NCI-H1417 (cell line): ENCODE measurements at regions not wholly inside any gene's neighbourhood (a gene's known extent, or its start where the extent isn't known, plus 50 kb on each side); places are given as distances from the start of the nearest gene placed in this dataset.
A peak's percentile ranks its signal among the peaks of the same experiment; 100 is the strongest.
"Not testable (repeated sequence)": the region's sequence is repeated elsewhere in the genome, so short reads cannot be mapped to it uniquely, and the experiment has no call there.

Experiments used
- DNase-seq, 3 experiments: peaks; one replicate each; lab custom pipeline; 2025; lab: John Stamatoyannopoulos, UW

DNA sequence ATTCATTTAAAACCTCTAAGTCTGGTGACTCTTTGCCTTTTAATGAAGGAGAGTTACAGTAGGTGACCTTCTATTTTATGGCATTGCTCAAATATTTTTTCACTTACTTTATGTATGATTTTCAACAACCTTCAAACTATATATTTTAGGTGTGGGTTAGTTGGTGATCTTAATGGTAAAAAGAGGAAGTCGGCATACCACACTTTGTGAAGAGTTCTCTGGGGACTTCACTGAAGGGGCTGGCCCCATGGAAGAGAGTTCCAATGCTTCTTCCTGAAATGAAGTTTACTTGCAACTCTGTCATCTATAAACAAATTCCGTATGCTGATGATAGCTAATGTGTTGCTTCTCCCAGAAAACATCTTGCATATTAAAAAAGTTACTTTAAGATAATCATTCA is 647.0 kb upstream of the SGO1 start:
- no peak for DNase-seq

DNA sequence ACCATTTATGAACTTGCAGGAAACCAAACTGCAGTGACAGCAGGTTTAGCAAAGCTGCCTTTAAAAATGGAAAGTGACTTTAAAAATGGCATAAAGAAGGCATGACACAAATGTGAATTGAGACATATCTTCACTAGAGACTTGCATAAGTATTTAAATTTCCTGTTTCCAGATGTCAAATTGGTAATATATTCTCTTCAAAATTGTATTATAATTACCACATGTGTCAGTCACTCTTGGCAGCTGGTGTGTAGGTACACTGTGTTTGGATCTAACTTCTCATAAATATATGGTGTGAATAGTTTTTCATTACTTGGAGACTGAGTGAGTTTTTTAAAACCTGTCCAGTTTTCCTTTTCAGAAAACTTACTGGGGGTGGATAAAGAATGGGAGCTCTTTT is 636.2 kb upstream of the SGO1 start:
- no peak for DNase-seq

DNA sequence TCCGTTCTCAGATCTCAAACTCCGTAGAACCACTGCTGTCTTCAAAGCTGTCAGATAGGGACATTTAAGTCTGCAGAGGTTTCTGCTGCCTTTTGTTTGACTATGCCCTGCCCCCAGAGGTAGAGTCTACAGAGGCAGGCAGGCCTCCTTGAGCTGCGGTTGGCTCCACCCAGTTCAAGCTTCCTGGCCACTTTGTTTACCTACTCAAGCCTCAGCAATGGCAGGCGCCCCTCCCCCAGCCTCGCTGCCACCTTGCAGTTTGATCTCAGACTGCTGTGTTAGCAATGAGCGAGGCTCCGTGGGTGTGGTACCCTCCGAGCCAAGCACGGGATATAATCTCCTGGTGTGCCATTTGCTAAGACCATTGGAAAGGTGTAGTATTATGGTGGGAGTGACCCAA is 634.9 kb upstream of the SGO1 start:
- DNase-seq: not testable (repeated sequence)

DNA sequence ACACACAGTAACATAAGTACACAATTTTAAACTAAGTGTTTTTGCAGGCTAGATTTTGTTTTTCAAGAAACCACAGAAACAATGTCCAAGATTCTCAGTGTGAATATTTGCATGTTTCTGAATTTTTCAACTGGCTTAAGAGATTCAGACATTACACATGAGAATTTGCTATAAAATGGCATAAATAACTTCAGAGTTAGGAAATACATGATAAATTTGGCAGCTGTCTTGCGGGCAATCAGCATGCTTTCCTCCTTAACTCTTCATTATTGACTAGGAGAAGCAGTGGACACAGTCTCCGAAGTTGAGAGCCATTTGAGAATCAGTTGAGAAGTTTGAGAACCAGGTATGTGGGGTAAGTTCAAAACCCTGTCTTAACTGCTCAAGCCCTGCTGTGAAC is 625.6 kb upstream of the SGO1 start:
- no peak for DNase-seq

DNA sequence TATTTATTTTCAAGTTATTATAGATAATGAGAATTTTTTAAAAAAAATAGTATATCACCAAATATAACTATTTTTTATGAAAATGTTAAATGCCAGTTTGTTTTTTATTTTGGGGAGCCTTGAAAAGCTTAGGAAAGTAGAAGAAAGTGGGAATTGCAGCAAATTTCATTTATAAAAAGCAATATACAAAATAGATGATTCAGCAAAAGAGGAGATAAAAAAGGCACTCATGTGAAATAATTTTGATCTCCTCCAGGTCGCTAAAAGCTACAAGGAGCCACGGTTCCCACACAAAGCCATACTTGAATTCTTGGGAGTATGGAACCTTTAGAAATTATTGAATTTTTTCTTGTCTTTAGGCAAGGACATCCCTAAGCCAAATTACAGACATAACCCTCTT is 625.0 kb upstream of the SGO1 start:
- no peak for DNase-seq

DNA sequence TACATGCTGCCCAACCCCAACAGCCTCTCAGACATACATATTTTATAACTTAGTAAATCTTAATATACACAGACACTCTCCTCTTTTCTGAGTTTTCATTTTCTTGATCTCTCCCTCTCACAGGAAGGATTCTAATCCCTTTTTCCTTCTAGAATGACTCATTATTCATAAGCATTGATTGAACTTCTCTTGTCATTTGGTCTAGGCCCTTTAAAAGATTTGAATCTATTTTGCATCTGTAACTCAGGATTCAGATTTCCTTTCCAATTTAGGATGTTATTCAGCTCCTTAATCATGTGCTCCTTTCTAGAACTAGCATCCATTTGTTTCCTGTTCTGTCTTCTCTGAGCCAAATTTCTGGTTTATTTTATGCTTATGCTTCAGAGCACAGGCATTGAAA is 624.5 kb upstream of the SGO1 start:
- no peak for DNase-seq

DNA sequence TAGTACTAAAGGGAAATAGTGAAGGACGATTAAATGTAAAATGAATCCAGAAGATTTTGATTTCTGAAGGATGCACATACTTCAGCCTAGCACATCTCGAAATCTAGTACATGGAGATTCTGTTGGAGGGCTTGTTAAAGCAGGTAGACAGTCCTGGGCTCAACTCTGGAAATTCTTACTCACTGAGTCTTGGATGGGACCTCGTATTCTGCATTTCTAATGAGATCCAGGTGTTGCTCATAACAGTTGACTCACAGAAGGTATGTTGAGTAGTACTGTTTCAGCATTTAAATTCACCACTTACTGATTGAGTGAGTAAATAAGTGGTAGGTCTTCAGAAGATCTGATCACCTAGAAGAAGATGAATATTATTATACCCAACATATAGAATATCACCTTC is 623.4 kb upstream of the SGO1 start:
- DNase-seq: no peak

DNA sequence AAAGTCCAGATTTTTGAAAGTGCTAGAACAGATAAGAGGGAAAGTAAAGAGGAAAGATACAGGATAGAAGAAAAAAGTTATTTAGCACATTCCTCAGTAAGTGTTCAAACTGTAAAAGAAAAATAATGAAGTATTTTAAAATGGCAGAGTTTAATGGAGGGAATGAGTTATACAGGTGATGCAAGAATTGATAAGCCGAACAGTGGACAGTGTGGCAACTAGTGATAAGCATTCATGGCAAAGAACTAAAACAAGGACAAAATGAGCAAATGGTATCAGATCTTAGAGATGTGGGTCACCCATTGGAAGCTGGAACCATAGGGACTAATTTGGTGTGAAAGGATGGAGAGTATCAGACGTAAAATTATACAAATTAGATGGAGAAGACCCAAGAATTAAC is 622.9 kb upstream of the SGO1 start:
- DNase-seq: no peak

DNA sequence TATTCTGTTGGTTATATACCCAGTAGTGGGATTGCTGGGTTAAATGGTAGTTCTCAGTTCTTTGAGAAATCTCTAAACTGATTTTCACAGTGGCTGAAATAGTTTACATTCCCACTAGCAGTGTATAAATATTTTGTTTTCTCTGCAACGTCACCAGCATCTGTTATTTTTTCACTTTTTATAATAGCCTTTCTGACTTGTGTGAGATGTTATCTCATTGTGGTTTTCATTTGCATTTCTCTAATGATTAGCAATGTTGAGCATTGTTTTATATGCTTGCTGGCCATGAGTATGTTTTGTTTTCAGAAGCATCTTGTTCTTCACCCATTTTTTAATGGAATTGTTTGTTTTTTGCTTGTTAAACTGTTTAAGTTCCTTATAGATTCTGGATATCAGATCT is 612.7 kb upstream of the SGO1 start:
- no peak for DNase-seq

DNA sequence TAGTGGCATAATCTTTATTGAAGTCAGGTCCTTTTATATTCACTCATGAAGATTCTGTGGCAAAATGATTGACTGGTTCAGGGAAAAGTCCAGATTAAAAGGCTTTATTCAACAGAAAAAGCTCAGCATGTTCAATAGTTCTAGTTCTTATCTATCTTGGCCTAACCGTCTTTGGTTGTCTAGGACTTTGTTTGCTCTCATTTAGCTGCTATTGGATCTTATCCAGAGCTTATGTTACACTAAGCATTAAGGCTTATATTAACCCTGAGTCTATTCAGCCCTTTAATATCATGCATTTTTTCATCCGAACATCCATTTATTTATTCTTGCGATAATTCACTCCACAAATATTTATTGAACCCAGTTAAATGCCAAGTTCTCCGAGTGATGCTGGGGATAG is 601.0 kb upstream of the SGO1 start:
- no peak for DNase-seq

DNA sequence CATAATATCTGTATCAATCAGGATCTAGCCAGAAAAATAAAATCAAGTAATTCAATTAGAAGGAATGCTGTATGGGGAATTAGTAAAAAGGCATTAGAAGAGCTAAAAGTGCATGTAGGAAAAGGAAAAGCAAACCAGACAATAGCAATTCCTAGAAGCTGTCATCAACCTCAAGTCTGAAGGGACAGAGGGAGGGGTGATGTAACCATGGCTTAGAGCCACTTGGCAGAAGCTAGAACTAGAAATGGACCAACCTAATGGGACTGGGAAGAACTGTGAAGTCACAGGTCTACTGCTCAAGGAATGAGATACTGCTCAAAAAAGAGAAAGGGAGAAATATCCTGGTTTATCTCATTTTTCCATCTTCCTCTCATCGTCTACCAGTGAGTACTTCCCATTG is 590.7 kb upstream of the SGO1 start:
- no peak for DNase-seq

DNA sequence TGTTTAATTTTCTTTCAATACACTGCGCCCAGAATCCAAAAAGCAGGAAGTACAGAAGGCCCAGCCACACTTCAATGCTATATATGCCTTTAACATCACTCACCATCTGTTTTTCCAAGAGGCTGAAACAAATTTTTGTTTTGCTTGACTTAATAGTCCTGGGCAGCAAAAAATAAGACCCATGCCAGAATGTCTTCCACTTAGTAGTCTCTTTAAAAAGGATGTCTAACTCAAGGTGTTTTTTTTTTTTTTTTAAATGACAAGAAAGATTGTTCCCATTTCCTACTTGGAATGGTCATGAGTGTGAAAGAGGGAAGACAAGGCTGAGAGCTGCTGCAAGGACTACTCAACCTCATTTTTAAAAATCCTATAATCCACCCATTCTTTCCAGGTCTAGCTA is 590.3 kb upstream of the SGO1 start:
- no peak for DNase-seq

DNA sequence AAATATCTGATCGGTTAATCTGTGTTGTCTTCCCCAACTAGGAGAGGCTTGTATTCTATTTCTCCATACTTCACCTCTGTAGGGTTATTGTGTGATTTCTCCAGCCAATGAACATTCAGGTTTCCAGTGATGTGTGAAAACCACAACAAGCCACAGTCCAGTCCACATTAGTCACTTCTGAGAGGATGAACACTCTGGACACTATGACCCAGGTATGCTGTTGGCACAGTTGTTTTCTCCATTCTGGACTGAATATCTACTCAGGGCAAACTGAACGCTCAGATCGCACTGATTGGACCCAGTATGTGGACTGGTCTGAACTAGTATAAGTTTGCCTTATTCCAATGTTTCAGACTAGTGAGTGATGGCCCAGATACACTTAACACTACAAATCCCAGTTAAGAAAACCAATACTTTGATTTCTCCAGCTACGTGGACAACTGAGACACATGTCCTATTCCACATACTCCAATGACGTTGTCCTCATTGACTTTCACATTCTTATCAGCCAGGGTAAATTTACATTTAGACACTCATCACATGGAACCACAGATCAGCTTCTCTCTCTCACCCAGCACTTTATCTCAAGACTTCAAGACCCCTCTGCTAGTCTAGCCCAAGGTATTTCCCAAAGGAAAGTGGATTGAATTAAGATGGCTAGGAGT is 587.4 kb upstream of the SGO1 start:
- no peak for DNase-seq

DNA sequence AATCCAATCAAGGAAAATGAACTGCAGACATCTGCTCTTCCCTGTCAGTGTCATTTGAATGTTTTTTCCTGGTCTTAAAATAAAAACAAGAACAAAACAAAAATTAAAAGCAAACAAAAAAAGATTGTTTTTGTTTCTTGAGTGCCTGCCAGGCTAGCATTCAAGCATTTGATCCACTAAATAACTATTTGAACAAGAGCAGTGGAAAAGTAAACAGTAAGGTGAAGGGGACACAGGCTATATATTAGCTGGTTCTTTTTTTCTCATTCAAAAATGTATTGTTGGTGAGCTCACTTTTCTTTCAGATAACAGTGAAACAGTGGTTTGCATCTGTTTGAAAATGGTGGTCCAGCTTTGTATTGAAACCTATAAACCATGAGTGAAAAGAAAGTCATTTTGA is 586.9 kb upstream of the SGO1 start:
- peak in 2 of 3 experiments; percentile 13 to 59 for DNase-seq

DNA sequence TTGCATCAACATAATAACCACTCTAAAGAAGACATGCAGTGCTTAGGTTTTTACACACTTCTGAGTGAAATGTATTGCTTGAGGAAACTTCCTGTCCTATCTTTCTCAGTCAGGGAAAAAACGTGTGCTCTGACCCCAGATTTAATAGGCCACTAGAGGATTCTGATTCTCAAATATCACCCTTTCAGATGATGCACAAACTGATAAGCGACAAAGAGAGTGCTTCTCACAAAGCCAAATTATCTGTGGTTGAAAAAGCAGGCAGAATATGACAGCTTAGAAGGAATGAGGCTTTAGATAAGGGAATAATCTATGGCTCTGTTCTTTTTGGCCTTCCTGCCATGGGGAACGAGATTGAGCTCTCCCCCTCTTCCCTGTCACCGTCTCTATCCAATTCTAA is 583.4 kb upstream of the SGO1 start:
- DNase-seq: no peak

DNA sequence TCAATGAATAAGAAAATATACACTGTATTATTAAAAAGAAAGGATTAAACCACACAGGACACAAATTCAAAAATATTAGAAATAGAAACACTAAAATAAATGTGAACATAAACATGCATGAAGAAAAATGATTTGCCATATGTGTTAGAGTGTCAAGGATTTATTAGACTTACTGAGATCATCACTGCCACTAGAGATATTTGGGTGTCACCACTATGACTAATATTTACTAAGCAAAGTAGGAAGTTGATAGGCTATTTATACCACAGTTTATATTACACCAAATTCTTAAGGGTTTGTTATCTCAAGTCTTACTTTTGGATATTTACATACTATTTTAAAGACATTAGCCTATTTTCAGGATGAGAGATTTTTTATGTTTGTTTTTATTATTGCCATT is 575.0 kb upstream of the SGO1 start:
- no peak for DNase-seq

DNA sequence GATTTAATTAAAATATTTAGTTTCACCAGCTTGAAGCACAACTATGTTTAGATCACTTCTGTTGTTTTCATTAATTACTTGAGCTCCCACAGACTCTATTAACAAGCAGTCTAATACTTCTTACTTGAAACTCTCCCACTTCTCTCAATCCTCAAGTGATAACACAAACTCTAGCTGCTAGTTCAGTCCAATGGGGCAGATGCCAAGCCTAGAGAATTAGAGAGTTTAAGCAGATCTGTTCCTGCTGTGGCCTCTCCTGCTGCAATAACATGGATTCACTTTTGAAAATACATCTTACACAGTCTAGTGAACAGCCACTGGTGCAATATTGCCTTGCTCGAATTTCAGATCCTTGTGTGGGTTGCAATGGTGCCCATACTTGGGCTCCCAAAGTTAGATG is 566.4 kb upstream of the SGO1 start:
- no peak for DNase-seq

DNA sequence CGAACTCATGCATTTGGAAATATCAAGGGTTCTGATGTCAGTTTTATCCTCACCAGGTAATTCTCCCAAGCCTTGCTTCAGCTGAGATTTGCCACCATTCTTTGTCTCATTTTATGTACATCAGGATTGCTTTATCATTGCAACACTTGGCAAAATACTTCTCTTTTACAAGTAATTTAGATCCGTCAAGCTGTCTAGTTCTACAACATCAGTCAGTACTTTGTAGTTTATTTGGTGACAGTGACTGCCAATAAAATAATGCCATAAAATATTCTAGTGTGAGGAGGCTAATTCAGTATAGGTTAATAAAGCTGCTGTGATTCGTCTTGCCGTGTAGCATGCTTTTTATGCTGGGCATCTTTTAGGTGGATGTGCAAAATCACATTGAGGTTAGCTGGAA is 565.3 kb upstream of the SGO1 start:
- DNase-seq: no peak

DNA sequence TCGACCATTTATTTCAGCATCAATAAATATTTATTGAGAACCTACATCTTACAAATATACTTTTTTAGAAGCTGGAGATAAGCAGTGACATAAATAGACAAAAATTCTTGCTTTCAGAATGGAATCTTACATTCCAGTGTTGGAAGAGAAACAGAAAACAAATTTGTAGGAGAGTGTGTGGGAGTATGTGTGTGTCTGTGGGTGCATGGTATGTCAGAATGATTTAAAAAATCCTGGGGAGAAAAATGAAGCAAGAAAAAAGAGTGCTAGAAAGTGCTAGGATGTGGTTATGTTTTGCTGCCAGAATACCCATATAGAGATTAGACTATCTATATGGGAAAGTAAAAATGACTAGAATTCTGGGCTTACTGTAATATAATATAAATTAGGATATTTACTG is 561.7 kb upstream of the SGO1 start:
- DNase-seq: no peak

DNA sequence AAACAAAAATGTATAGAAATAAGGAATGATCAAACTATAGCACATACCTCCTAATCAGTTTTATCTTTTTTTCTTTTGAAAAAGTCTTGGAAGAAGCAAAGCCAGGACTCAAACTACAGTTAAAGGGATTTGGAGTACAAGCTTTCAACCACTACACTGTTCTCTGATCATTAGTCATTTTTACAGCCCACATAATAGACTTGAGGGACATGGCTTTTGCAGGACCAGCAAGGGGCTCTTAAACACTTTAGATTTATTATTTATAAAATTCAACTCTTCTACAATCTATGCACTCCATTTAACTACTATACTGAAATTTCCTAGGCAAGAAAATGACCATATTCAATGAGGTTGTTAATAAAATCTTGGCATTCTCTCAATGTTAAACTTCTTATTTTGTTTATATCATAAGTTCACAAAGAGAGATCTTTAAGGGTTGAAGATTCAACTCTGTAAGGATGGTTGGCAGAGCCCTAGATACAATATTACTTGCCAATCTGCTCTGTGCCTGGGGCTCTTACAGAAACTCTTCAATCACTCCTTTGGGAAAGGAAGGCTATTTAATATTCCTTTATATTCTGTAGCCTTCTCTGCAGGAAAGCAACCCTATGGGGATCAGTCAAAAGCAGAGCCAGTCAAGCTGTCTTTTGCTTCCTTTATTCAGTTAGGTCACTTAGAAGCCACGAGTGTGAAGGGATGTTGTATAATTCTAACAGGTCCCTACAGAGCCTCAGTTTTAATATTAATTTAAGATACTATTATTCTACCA is 557.7 kb upstream of the SGO1 start:
- no peak for DNase-seq

DNA sequence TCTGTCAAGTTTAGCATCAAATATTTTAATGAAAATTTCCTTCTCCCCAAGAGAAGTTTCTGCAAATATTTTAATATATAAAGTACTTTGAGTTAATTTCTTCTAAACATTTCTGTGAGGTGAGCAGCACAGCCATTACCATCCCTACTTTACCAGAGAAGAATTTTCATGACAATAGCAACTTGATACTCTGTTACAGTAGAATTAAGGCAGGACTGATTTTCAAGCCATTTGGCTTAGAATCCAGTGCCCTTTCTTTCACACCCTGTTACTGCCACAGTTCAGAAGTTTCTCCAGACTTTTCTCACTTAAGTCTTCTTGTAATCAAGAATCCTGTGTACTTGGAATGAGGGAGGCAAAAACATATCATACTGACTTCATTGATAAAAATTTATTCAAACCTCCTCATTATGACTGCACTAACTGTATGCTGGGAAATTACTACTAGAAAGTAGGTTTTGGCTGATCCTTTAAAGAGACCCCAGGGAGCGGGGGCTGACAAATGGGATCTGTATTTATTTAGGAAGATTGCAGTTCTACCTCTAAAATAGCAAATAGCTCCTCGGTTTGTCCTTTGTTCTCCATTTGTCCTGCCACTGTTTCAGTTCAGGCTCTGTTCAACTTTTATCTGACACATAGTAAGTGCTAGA is 557.0 kb upstream of the SGO1 start:
- DNase-seq: no peak

DNA sequence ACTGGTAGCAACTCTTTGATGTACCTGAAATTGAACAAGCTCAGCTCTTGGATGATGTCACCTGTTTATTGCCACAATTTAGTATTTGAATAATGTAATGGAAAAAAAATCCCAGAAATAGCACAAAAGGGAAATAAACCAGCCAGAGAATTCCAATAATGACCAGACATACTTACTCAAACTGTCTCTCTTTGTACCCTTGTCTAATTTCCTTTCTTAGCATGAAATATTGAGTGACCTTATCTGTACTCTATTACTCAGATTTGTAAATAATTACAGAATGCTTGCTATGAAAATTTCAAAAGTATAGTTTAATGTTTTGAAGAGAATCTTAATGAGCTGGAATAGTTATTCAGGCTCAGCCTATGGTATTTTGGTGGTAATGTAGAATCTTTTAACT is 555.4 kb upstream of the SGO1 start:
- DNase-seq: no peak

DNA sequence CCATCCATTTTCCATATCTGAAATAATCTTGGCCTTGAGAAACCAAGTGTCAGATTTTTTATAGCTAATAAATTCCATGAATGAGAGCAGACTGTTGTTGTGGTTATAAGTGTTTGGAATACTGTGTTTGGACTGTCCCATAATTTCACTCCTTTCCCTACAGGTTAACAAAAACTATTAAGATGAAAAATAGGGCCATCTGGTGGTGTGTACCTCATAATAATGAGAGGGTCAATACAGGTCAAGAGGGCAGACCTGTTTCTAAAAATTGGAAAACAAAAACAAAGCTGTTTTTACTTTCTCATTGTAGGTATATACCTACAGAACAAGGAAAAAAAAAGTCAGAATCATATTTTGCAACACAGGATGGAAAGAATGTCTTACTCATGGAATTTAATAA is 553.8 kb upstream of the SGO1 start:
- DNase-seq: peak in 1 of 3 experiments; percentile 22
